ENCODE measurements at regions not wholly inside any gene's neighbourhood (a gene's known extent, or its start where the extent isn't known, plus 50 kb on each side); places are given as distances from the start of the nearest gene placed in this dataset.

- DNase-seq (ENCODE audit: low spot score) = no peak
- Histone ChIP-seq H3K4me3 (no peak overlapping the region), H3K27ac (no peak overlapping the region)
- TF ChIP-seq, protein P1, sequence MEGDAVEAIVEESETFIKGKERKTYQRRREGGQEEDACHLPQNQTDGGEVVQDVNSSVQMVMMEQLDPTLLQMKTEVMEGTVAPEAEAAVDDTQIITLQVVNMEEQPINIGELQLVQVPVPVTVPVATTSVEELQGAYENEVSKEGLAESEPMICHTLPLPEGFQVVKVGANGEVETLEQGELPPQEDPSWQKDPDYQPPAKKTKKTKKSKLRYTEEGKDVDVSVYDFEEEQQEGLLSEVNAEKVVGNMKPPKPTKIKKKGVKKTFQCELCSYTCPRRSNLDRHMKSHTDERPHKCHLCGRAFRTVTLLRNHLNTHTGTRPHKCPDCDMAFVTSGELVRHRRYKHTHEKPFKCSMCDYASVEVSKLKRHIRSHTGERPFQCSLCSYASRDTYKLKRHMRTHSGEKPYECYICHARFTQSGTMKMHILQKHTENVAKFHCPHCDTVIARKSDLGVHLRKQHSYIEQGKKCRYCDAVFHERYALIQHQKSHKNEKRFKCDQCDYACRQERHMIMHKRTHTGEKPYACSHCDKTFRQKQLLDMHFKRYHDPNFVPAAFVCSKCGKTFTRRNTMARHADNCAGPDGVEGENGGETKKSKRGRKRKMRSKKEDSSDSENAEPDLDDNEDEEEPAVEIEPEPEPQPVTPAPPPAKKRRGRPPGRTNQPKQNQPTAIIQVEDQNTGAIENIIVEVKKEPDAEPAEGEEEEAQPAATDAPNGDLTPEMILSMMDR (IDR thresholded peaks at IDR 0.05) = no peak
Observed at GRCh38 chr6:99802396-99803031, 191.5 kb downstream of the MCHR2 start.

GRCh38 chr6:99808992-99809391 is 185.0 kb downstream of the MCHR2 start:
- TF ChIP-seq, protein P1 (IDR thresholded peaks at IDR 0.05) = no peak
- Histone ChIP-seq H3K4me3 (no peak overlapping the region), H3K27ac (no peak overlapping the region)
- DNase-seq (ENCODE audit: low spot score) = no peak

- DNase-seq (ENCODE audit: low spot score) = no peak
- Histone ChIP-seq H3K27ac (no peak overlapping the region), H3K4me3 (no peak overlapping the region)
- TF ChIP-seq, protein P1 (IDR thresholded peaks at IDR 0.05) = no peak
Observed at GRCh38 chr6:99810295-99810694, 183.7 kb downstream of the MCHR2 start.

GRCh38 chr6:99810942-99811620 is 182.9 kb downstream of the MCHR2 start:
- Histone ChIP-seq H3K27ac (no peak overlapping the region), H3K4me3 (no peak overlapping the region)
- TF ChIP-seq, protein P1 (IDR thresholded peaks at IDR 0.05) = no peak
- DNase-seq (ENCODE audit: low spot score) = no peak

- Histone ChIP-seq H3K4me3 (no peak overlapping the region), H3K27ac (no peak overlapping the region)
- no peak for DNase-seq (ENCODE audit: low spot score)
- TF ChIP-seq, protein P1 (IDR thresholded peaks at IDR 0.05) = no peak
Observed at GRCh38 chr6:99811636-99812035, 182.4 kb downstream of the MCHR2 start.

DNA sequence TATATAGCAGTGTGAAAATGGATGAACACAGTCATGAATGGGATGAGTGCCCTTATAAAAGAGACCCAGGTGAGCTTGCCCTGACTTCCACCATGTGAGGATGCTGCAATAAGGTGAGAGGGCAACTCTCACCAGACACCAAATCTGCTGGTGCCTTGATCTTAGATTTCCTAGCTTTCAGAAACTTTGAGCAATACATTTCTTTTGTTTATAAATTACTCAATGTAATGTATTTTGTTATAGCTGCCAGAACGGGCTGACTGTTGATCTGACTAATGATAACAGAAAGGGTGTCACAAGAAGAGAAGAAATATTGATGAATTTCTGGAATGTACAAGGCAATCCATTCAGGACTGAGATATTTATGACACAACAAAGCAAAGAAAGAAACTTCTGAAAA is 180.5 kb downstream of the MCHR2 start:
- no peak for DNase-seq (ENCODE audit: low spot score)
- no peak overlapping the region for H3K4me3 ChIP-seq
- TF ChIP-seq, protein P1 (IDR thresholded peaks at IDR 0.05) = no peak

More for the DNA sequence above, 180.5 kb downstream of the MCHR2 start:
- no peak overlapping the region for H3K27ac ChIP-seq

Data from coronary artery (tissue), 2 donors.